ENCODE measurements at regions not wholly inside any gene's neighbourhood (a gene's known extent, or its start where the extent isn't known, plus 50 kb on each side); places are given as distances from the start of the nearest gene placed in this dataset.

GRCh38 chr1:58340185-58340584 is 206.3 kb downstream of the OMA1 start:
- Histone ChIP-seq H3K4me3 (replicated peaks in 1 of 2; ENCODE audit: low read depth in 1 of 2, low read length in 2 of 2) (no peak overlapping the region), H3K36me3 (ENCODE audit: control insufficient read depth in 1 of 2, insufficient read depth in 2 of 2, low read length in 2 of 2) (no peaks in the 10 kb centered on the region), H3K9ac (ENCODE audit: low read length) (no peak overlapping the region), H3K4me1 (ENCODE audit: control insufficient read depth in 1 of 2, insufficient read depth in 2 of 2, low read length in 2 of 2) (no peaks in the 10 kb centered on the region), H2AFZ (ENCODE audit: low read depth, low read length, poor library complexity, severe bottlenecking) (no peak overlapping the region), H3K9me2 (ENCODE audit: insufficient read depth) (no peaks in the 10 kb centered on the region), H3K27me3 (ENCODE audit: insufficient read depth, low read length) (peaks cover 69% of the 10 kb centered on the region), H3K27ac (ENCODE audit: low read depth, low read length) (no peak overlapping the region), H3K9me3 (ENCODE audit: control insufficient read depth in 1 of 2, insufficient read depth in 1 of 2, low read depth in 1 of 2, low read length in 2 of 2) (no peaks in the 10 kb centered on the region), H4K20me1 (ENCODE audit: insufficient read depth) (no peaks in the 10 kb centered on the region), H3K4me2 (ENCODE audit: low read length) (no peak overlapping the region), H3K79me2 (ENCODE audit: insufficient read depth, low read length) (no peaks in the 10 kb centered on the region)
- intact Hi-C loops (cut with micrococcal nuclease): no loop called here
- ChIA-PET CTCF (no interaction called here), RAD21 (ENCODE audit: low non-redundant PET in 1 of 2, low total read pairs in 2 of 2, uncharacterized antibody in 2 of 2, unreplicated experiment in 2 of 2) (no interaction called here), POLR2A (no interaction called here)
- no TSS peak for BruUV-seq (replicated peaks)
- ATAC-seq (no peak), DNase-seq (ENCODE audit: low read depth, low spot score) (no peak)
- TF ChIP-seq CEBPB (IDR thresholded peaks at IDR 0.05; ENCODE audit: low read depth): no peak
- no peak for TF ChIP-seq ZFX (IDR thresholded peaks at IDR 0.05)
- no peak for TF ChIP-seq SIN3A (IDR thresholded peaks at IDR 0.05; ENCODE audit: low read depth)
- TF ChIP-seq, protein P1, sequence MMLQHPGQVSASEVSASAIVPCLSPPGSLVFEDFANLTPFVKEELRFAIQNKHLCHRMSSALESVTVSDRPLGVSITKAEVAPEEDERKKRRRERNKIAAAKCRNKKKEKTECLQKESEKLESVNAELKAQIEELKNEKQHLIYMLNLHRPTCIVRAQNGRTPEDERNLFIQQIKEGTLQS (IDR thresholded peaks at IDR 0.05): no peak
- TF ChIP-seq RAD21 (IDR thresholded peaks at IDR 0.05; ENCODE audit: low read depth): no peak
- no peak for TF ChIP-seq ZNF274 (IDR thresholded peaks at IDR 0.05; ENCODE audit: low read depth, low read length)
- TF ChIP-seq POLR2AphosphoS5 (IDR thresholded peaks at IDR 0.05; ENCODE audit: low read depth, low read length): no peak
- no peak for TF ChIP-seq JUND (IDR thresholded peaks at IDR 0.05)
- no peak for TF ChIP-seq CBX3 (IDR thresholded peaks at IDR 0.05; ENCODE audit: low read depth)
- TF ChIP-seq REST (IDR thresholded peaks at IDR 0.05; ENCODE audit: low read depth): no peak
- TF ChIP-seq YY1 (IDR thresholded peaks at IDR 0.05; ENCODE audit: extremely low read depth, insufficient replicate concordance, low read depth, low read length): no peak
- no peak for TF ChIP-seq EGR1 (IDR thresholded peaks at IDR 0.05; ENCODE audit: low read depth)
- TF ChIP-seq POLR2A (IDR thresholded peaks at IDR 0.05; ENCODE audit: borderline replicate concordance, extremely low read depth, insufficient read depth, insufficient read length): no peak
- no peak for TF ChIP-seq SRF (IDR thresholded peaks at IDR 0.05; ENCODE audit: low read depth)
- TF ChIP-seq SP1 (IDR thresholded peaks at IDR 0.05; ENCODE audit: low read depth): no peak
- TF ChIP-seq MAX (IDR thresholded peaks at IDR 0.05): no peak
- no peak for TF ChIP-seq TCF7L2 (IDR thresholded peaks at IDR 0.05; ENCODE audit: borderline replicate concordance, extremely low read depth, insufficient read depth, insufficient read length)
